Duodenal mucosa (tissue), 2 donors: ENCODE measurements at regions not wholly inside any gene's neighbourhood (a gene's known extent, or its start where the extent isn't known, plus 50 kb on each side); places are given as distances from the start of the nearest gene placed in this dataset.
"Not testable (repeated sequence)": the region's sequence is repeated elsewhere in the genome, so short reads cannot be mapped to it uniquely, and the experiment has no call there.

Source experiments
- H3K27ac ChIP-seq: one replicate; pipeline ENCODE4 v1.7.0; 2013; ENCODE audit warnings: low read depth, low read length
- H3K27me3 ChIP-seq, 2 donors: one replicate each; pipeline ENCODE4 v1.7.0; 2013; ENCODE audit warnings: low read length in 2 of 2, control low read depth in 1 of 2; ENCODE audit not compliant: insufficient read depth in 2 of 2, control insufficient read depth in 1 of 2
- H3K36me3 ChIP-seq, 2 donors: one replicate each; pipeline ENCODE4 v1.7.0; 2013; ENCODE audit warnings: low read length in 2 of 2, control low read depth in 1 of 2; ENCODE audit not compliant: insufficient read depth in 2 of 2, control insufficient read depth in 1 of 2
- H3K4me1 ChIP-seq, 2 donors: one replicate each; pipeline ENCODE4 v1.7.0; 2013; ENCODE audit warnings: low read length in 2 of 2, control low read depth in 1 of 2; ENCODE audit not compliant: insufficient read depth in 2 of 2, control insufficient read depth in 1 of 2
- H3K4me3 ChIP-seq, 2 donors: one replicate each; pipeline ENCODE4 v1.7.0; 2013; ENCODE audit warnings: low read length in 2 of 2, low read depth in 1 of 2
- H3K9ac ChIP-seq, 2 donors: one replicate each; pipeline ENCODE4 v1.7.0; 2013; ENCODE audit warnings: low read length in 2 of 2, low read depth in 1 of 2
- H3K9me3 ChIP-seq, 2 donors: one replicate each; pipeline ENCODE4 v1.7.0; 2013; ENCODE audit warnings: low read length in 2 of 2, control low read depth in 1 of 2; ENCODE audit not compliant: control insufficient read depth in 1 of 2

DNA sequence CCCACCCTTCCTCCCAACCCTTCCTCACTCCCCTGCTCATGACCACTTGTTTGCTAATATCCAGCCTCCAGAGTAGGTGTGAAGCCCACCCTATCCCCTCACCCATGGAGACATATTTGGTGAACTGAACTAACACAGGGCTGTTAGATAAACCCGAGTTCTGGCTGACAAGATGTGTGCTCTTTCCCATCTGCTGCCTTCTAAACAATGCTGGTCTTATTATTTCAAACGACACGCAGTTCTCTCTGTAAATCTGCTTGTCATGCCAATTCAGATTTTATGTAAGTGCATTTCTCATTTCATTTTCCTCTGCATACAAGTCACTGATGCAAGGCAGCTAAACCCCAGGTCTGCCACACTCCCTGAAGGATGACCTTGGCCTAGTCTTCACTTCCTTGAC, 343.0 kb upstream of the CDH5 start:
- Histone ChIP-seq H3K4me3 (no peak overlapping the region), H3K27me3 (no peaks in the 10 kb centered on the region), H3K4me1 (no peaks in the 10 kb centered on the region), H3K27ac (no peak overlapping the region), H3K9me3 (peaks cover 4 to 7% of the 10 kb centered on the region in 2 donors), H3K9ac (no peak overlapping the region), H3K36me3 (no peaks in the 10 kb centered on the region)

DNA sequence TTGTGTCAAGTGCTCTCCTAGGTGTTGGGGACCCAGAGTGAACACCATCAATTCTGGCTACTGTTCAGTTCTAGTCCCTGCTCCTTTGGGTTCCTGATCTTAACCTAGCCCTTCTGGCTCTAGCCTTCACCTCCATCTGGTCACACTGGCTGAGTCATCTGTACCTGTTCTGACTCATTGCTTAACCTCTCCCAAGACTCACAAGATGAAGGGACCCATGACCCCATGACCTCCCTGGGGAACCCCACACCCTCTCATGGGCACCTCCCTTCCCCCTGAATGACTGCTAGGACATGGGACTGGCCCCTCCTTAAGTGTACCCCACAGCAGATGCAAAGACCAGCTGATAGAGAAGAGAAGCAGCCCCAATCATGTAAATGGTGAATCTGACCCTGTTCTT, 345.8 kb upstream of the CDH5 start:
- H3K27ac ChIP-seq: no peak overlapping the region
- no peaks in the 10 kb centered on the region for H3K27me3 ChIP-seq
- no peak overlapping the region for H3K4me3 ChIP-seq
- no peaks in the 10 kb centered on the region for H3K4me1 ChIP-seq
- H3K36me3 ChIP-seq: no peaks in the 10 kb centered on the region
- peaks cover 4 to 7% of the 10 kb centered on the region in 2 donors for H3K9me3 ChIP-seq
- no peak overlapping the region for H3K9ac ChIP-seq

DNA sequence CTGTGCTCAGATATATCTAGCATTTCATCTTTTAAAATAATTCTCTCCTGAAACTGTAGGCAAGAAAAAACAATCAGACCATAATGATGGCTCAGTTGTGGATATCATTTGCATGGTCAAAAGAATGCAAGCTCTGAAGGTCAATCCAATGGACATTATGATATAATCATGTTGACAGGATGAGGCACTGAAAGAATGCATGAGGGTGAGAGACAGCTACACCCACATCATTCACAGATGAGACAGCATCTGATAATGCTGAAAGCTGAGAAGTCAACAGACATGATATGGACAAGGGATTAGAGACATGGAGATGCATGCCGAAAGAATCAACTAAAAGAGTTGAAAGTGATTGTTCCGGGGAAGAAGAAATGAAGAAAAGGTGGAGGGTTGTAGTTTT, 346.4 kb upstream of the CDH5 start:
- Histone ChIP-seq H3K4me3 (no peak overlapping the region), H3K27ac (no peak overlapping the region), H3K4me1 (no peaks in the 10 kb centered on the region), H3K9ac (no peak overlapping the region), H3K9me3 (peaks cover 4 to 12% of the 10 kb centered on the region in 2 donors), H3K27me3 (no peaks in the 10 kb centered on the region), H3K36me3 (no peaks in the 10 kb centered on the region)

DNA sequence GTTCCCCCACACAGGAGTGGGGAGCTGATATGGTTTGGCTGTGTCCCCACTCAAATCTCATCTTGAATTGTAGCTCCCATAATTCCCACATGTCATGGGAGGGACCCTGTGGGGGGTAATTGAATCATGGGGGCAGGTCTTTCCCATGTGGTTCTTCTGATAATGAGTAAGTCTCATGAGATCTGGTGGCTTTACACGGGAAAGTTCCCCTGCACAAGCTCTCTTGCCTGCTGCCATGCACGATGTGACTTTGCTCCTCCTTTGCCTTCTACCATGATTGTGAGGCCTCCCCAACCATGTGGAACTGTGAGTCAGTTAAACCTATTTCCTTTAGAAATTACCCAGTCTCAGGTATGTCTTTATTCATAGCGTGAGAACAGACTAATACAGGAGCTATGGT, 347.0 kb upstream of the CDH5 start:
- H3K9me3 ChIP-seq, H3K36me3 ChIP-seq, H3K9ac ChIP-seq, H3K4me1 ChIP-seq, H3K27ac ChIP-seq, H3K27me3 ChIP-seq, H3K4me3 ChIP-seq: not testable (repeated sequence)

DNA sequence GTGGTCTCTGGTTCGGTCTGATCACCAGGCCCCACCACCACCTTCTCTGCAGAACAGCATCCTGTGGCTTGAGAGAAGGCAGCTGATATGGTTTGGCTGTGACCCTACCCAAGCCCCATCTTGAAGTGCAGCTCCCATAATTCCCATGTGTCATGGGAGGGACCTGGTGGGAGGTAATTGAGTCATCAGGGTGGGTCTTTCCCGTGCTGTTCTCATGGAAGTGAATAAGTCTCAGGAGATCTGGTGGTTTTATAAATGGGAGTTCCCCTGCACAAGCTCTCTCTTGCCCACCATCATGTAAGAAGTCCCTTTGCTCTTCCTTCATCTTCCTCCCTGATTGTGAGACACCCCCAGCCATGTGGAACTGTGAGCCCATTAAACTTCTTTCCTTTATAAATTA, 352.3 kb upstream of the CDH5 start:
- Histone ChIP-seq H3K9ac (no peak overlapping the region), H3K9me3 (peaks cover 0 to 5% of the 10 kb centered on the region in 2 donors), H3K27ac (no peak overlapping the region), H3K27me3 (no peaks in the 10 kb centered on the region), H3K4me3 (no peak overlapping the region), H3K4me1 (no peaks in the 10 kb centered on the region), H3K36me3 (no peaks in the 10 kb centered on the region)

DNA sequence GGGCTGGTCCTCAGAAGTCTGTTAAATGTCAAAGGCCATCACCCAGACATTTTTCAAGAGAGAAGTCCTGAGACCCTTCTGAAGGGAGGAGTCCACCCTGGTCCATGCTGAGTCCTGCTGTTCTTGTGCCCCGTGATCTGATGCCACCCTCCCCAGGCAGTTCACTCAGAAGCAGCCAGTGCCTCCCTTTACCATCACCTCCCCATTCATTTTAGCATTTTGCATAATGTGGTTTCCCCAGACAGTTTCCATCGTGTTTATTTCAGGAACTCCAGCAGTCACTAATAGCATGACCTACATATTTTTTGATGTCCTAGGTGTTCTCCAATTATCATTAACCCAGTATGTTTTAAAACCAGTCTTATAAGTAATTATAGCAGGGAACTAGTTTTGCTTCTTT, 353.0 kb upstream of the CDH5 start:
- Histone ChIP-seq H3K9ac (no peak overlapping the region), H3K36me3 (no peaks in the 10 kb centered on the region), H3K27me3 (no peaks in the 10 kb centered on the region), H3K4me3 (no peak overlapping the region), H3K4me1 (no peaks in the 10 kb centered on the region), H3K27ac (no peak overlapping the region), H3K9me3 (peaks cover 0 to 5% of the 10 kb centered on the region in 2 donors)

DNA sequence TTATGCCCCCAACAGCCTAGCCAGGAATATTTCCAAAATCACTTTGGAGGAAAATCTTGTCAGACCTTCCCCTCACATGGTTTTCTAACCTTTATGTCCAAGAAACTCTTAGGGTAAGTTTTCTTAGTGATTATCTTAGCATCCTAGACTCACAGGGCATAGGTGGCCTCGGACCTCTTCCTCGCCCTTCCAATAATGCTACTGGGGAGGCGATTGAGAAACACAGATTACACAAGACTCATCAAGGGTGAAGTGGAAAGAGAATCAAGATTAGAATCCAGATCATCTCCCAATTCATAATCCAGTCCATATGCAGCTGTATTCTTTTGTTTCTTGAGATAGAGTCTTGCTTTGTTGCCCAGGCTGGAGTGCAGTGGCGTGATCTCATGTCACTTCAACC, 358.4 kb upstream of the CDH5 start:
- H3K4me1 ChIP-seq: no peaks in the 10 kb centered on the region
- no peak overlapping the region for H3K9ac ChIP-seq
- peaks cover 0 to 3% of the 10 kb centered on the region in 2 donors for H3K9me3 ChIP-seq
- no peaks in the 10 kb centered on the region for H3K27me3 ChIP-seq
- H3K4me3 ChIP-seq: no peak overlapping the region
- H3K27ac ChIP-seq: no peak overlapping the region
- no peaks in the 10 kb centered on the region for H3K36me3 ChIP-seq

DNA sequence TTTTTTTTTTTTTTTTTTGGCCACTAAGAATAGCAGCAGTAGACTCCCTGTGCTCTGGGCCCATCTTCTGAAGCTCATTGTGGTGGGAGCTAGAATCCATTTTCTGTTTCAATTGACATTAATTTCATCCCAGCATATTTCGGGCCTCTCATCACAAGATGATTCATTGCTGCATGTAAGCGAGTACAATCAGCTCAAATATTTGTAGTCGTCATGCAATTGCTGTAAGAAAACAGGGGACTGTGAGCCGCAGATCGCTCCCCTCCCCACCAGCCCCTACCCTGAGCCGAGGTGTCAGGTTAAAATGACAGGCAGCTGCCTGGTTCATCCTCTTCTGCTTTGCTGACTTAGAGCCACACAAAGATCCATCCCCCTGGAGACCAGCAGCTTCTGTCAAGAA, 358.8 kb upstream of the CDH5 start:
- Histone ChIP-seq H3K27me3 (no peaks in the 10 kb centered on the region), H3K36me3 (no peaks in the 10 kb centered on the region), H3K9ac (no peak overlapping the region), H3K9me3 (peaks cover 0 to 3% of the 10 kb centered on the region in 2 donors), H3K4me1 (no peaks in the 10 kb centered on the region), H3K27ac (no peak overlapping the region), H3K4me3 (no peak overlapping the region)

DNA sequence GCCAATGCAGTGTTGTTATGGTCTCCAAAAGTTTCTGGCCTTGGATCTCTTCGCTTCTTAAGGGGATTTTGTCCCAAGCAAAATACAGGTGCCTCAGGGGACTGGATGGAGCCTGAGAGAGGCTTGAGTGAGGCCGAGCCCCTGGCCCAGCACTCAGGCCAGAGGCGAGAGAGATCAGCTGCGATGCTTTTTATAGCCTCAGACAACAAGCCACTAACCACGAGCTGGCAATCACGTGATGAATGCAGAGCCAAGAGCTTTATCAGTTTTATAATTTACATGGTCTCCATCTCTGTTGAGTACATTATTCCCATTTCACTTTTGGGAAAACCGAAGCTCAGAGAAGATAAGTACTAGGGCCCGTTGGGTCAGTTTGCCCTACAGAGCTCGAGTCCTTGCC, 360.0 kb upstream of the CDH5 start:
- no peak overlapping the region for H3K9ac ChIP-seq
- H3K4me3 ChIP-seq: no peak overlapping the region
- peaks cover 0 to 3% of the 10 kb centered on the region in 2 donors for H3K9me3 ChIP-seq
- H3K27ac ChIP-seq: no peak overlapping the region
- H3K27me3 ChIP-seq: no peaks in the 10 kb centered on the region
- no peaks in the 10 kb centered on the region for H3K36me3 ChIP-seq
- no peaks in the 10 kb centered on the region for H3K4me1 ChIP-seq

DNA sequence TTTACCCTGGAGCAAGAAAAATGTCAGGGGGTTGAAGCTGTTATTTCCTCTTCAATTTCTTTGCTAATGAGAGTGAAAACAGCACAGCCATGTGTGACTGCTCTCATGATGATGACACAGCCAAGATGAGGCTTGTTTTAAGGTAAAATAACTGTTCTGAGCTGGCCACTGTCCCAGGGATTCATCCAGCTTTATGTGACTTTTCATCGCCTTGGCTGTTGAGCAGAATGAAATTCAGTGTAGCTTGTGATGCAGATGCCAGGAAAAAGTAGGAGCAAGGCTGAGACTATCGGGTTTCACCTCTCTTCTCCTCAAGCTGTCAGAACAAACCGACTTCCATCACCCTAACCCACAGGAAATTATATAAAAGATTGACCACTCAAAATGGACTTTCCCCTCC, 361.8 kb upstream of the CDH5 start:
- Histone ChIP-seq H3K36me3 (no peaks in the 10 kb centered on the region), H3K9ac (no peak overlapping the region), H3K4me1 (no peaks in the 10 kb centered on the region), H3K27ac (no peak overlapping the region), H3K27me3 (no peaks in the 10 kb centered on the region), H3K9me3 (peaks cover 0 to 3% of the 10 kb centered on the region in 2 donors), H3K4me3 (no peak overlapping the region)

DNA sequence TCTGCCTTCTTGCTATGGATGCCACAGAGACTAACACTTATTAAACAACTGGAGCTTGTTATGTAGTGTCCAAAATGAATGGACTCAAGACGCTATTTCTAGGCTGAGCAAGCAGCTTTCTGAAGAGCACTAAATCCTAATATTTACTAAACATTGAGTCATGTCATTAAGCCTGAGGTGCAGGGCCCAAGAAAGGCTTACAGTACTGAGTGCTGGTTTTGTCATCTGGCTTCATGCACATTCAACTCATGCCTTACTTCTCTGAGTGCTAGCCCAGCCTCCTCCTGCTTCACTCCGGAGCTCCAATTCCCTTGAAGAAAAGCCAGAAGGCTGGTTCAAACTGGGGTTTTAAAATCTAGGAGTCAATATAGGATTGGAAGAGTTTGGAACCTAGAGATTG, 363.3 kb upstream of the CDH5 start:
- no peak overlapping the region for H3K4me3 ChIP-seq
- H3K36me3 ChIP-seq: no peaks in the 10 kb centered on the region
- H3K9ac ChIP-seq: no peak overlapping the region
- no peak overlapping the region for H3K27ac ChIP-seq
- peaks cover 0 to 3% of the 10 kb centered on the region in 2 donors for H3K9me3 ChIP-seq
- no peaks in the 10 kb centered on the region for H3K4me1 ChIP-seq
- no peaks in the 10 kb centered on the region for H3K27me3 ChIP-seq
